ENCODE measurements at regions not wholly inside any gene's neighbourhood (a gene's known extent, or its start where the extent isn't known, plus 50 kb on each side); places are given as distances from the start of the nearest gene placed in this dataset.

DNA sequence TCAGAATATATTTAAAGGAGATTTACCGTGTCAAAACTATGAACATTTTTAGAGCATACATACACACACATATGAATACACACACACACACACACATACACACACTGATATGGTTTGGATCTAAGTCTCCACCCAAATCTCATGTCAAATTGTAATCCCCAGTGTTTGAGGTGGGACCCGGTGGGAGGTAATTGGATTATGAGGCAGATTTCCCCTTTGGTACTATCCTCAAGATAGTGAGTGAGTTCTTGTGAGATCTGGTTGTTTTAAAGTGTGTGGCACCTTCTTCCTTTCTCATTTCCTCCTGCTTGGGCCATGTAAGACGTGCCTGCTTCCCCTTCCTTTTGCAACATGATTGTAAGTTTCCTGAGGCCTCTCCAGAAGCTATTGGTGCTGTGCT lies 515.0 kb upstream of the ZMIZ1 start:
- TF ChIP-seq, protein P1, sequence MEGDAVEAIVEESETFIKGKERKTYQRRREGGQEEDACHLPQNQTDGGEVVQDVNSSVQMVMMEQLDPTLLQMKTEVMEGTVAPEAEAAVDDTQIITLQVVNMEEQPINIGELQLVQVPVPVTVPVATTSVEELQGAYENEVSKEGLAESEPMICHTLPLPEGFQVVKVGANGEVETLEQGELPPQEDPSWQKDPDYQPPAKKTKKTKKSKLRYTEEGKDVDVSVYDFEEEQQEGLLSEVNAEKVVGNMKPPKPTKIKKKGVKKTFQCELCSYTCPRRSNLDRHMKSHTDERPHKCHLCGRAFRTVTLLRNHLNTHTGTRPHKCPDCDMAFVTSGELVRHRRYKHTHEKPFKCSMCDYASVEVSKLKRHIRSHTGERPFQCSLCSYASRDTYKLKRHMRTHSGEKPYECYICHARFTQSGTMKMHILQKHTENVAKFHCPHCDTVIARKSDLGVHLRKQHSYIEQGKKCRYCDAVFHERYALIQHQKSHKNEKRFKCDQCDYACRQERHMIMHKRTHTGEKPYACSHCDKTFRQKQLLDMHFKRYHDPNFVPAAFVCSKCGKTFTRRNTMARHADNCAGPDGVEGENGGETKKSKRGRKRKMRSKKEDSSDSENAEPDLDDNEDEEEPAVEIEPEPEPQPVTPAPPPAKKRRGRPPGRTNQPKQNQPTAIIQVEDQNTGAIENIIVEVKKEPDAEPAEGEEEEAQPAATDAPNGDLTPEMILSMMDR (conservative IDR thresholded peaks at IDR 0.05; ENCODE audit: low read depth, low read length): no peak
- DNase-seq (ENCODE audit: low read depth): no peak
- no peak overlapping the region for H3K4me3 ChIP-seq (ENCODE audit: low read depth, low read length)

- no peak for DNase-seq (ENCODE audit: low read depth)
- TF ChIP-seq, protein P1 (conservative IDR thresholded peaks at IDR 0.05; ENCODE audit: low read depth, low read length): no peak
- H3K4me3 ChIP-seq (ENCODE audit: low read depth, low read length): no peak overlapping the region
Observed at GRCh38 chr10:78555128-78555527, 513.6 kb upstream of the ZMIZ1 start.

GRCh38 chr10:78556705-78557432 lies 511.9 kb upstream of the ZMIZ1 start:
- DNase-seq (ENCODE audit: low read depth): no peak
- TF ChIP-seq, protein P1 (conservative IDR thresholded peaks at IDR 0.05; ENCODE audit: low read depth, low read length): no peak
- H3K4me3 ChIP-seq (ENCODE audit: low read depth, low read length): no peak overlapping the region

GRCh38 chr10:78557433-78557925 lies 511.3 kb upstream of the ZMIZ1 start:
- TF ChIP-seq, protein P1 (conservative IDR thresholded peaks at IDR 0.05; ENCODE audit: low read depth, low read length): no peak
- no peak overlapping the region for H3K4me3 ChIP-seq (ENCODE audit: low read depth, low read length)
- no peak for DNase-seq (ENCODE audit: low read depth)

- no peak overlapping the region for H3K4me3 ChIP-seq (ENCODE audit: low read depth, low read length)
- TF ChIP-seq, protein P1 (conservative IDR thresholded peaks at IDR 0.05; ENCODE audit: low read depth, low read length): no peak
- DNase-seq (ENCODE audit: low read depth): no peak
Observed at GRCh38 chr10:78559661-78560340, 509.0 kb upstream of the ZMIZ1 start.

DNA sequence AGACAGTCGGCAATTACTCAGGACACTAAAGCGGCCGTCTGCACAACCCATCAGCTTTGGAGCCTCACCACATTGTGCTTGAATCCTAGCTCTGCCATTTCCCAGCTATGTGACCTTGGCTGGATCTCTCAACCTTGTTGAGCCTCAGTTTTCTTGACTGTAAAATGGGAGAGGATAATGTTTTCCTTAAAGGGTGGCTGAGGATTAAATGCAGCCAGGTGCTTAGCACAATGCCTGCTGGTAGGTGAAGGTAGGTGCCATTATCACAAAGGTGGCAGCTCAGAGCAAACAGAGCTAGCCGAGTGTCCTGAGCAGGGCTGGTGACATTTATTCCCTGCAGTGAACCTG lies 508.5 kb upstream of the ZMIZ1 start:
- no peak overlapping the region for H3K4me3 ChIP-seq (ENCODE audit: low read depth, low read length)
- no peak for DNase-seq (ENCODE audit: low read depth)
- TF ChIP-seq, protein P1 (conservative IDR thresholded peaks at IDR 0.05; ENCODE audit: low read depth, low read length): no peak

All from epithelial cell of proximal tubule (primary cell).